ENCODE measurements at regions not wholly inside any gene's neighbourhood (a gene's known extent, or its start where the extent isn't known, plus 50 kb on each side); places are given as distances from the start of the nearest gene placed in this dataset.

DNA sequence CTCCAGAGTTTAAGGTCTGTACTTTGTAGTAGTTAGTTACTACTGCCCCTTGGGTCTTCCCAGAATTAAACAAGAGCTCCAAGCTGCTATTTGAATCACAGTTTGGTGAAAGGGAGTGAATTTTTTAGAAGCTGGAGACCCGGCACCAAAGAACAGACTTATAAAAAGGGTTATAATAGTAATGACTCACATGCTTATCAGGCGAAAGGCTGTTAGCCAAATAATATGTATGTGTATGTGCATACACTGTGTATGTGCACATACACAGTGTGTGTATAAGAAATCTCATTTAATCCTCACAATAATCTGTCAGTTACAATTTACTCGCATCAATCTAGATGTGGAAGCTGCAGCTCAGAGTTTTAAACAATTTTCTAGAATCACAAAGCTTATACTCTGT is 59.5 kb upstream of the ITGA1 start:
- Histone ChIP-seq H3K4me3 (ENCODE audit: low read depth in 1 of 2, low read length in 2 of 2) (no peak overlapping the region), H3K9ac (ENCODE audit: low read length) (no peak overlapping the region), H3K27ac (ENCODE audit: low read depth, low read length) (no peak overlapping the region), H3K4me1 (ENCODE audit: insufficient read depth, low read length) (peaks cover 36% of the 10 kb centered on the region), H3K9me3 (ENCODE audit: low read length) (no peaks in the 10 kb centered on the region), H3K27me3 (ENCODE audit: control insufficient read depth in 1 of 2, insufficient read depth in 2 of 2, low read length in 2 of 2) (no peaks in the 10 kb centered on the region), H3K36me3 (ENCODE audit: insufficient read depth, low read length) (no peaks in the 10 kb centered on the region)

DNA sequence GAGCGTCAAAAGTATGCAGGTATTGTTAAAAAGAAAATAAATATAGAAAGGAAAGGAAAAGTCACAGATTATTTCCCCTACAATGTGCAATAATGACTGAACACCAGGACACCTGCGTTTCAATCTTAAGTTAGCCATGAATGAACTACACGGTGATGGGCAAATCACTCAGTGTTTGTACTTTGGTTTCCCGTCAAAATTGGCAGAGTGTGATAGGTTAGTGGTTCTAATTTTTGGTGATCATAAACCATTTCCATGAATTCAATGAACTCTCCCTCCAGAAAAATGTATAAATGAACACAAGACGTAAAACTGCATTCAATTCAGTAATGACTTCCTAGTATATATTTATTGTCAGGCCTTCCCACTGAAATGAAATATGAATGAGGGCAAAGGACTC is 59.0 kb upstream of the ITGA1 start:
- no peaks in the 10 kb centered on the region for H3K9me3 ChIP-seq (ENCODE audit: low read length)
- peaks cover 36% of the 10 kb centered on the region for H3K4me1 ChIP-seq (ENCODE audit: insufficient read depth, low read length)
- no peaks in the 10 kb centered on the region for H3K36me3 ChIP-seq (ENCODE audit: insufficient read depth, low read length)
- no peak overlapping the region for H3K9ac ChIP-seq (ENCODE audit: low read length)
- no peak overlapping the region for H3K4me3 ChIP-seq (ENCODE audit: low read depth in 1 of 2, low read length in 2 of 2)
- H3K27ac ChIP-seq (ENCODE audit: low read depth, low read length): no peak overlapping the region
- no peaks in the 10 kb centered on the region for H3K27me3 ChIP-seq (ENCODE audit: control insufficient read depth in 1 of 2, insufficient read depth in 2 of 2, low read length in 2 of 2)

DNA sequence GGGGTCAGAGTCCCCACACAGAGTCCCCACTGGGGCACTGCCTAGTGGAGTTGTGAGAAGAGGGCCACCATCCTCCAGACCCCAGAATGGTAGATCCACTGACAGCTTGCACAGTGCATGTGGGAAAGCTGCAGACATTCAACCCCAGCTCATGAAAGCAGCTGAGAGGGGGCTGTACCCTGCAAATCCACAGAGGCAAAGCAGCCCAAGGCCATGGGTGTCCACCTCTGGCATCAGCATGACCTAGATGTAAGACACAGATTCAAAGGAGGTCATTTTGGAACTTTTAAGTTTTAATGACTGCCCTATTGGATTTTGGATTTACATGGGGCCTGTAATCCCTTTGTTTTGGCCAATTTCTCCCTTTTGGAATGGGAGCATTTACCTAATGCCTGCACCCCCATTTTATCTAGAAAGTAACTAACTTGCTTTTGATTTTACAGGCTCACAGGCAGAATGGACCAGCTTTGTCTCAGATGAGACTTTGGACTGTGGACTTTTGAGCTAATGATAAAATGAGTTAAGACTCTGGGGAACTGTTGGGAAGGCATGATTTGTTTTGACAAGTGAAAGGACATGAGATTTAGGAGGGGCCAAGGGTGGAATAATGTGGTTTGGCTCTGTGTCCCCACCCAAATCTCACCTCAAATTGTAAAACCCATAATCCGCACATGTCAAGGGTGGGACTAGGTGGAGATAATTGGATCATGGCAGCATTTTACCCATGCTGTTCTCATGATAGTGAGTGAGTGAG is 56.3 kb upstream of the ITGA1 start:
- H3K9me3 ChIP-seq (ENCODE audit: low read length): no peaks in the 10 kb centered on the region
- no peak overlapping the region for H3K9ac ChIP-seq (ENCODE audit: low read length)
- no peak overlapping the region for H3K27ac ChIP-seq (ENCODE audit: low read depth, low read length)
- peaks cover 16% of the 10 kb centered on the region for H3K4me1 ChIP-seq (ENCODE audit: insufficient read depth, low read length)
- H3K4me3 ChIP-seq (ENCODE audit: low read depth in 1 of 2, low read length in 2 of 2): no peak overlapping the region
- H3K27me3 ChIP-seq (ENCODE audit: control insufficient read depth in 1 of 2, insufficient read depth in 2 of 2, low read length in 2 of 2): no peaks in the 10 kb centered on the region
- no peaks in the 10 kb centered on the region for H3K36me3 ChIP-seq (ENCODE audit: insufficient read depth, low read length)

DNA sequence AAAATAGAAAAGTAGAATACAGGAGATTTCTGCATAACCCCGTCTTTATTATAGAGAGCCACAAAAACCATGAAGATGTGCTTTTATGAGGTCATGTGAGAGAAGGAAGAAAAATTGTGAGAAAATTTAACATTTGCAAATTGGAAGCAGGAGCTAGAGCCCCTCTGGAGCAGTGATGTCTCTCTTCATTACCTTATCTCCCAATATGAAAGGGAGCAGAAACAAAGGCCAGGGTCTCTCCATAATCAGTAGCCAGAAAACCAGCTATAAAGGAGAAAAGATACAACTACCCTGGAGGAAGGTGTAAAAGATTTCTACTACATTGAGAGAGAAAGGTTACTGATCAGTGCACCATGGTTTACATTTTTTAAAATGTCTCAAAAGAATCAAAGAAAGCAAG is 53.2 kb upstream of the ITGA1 start:
- Histone ChIP-seq H3K4me3 (ENCODE audit: low read depth in 1 of 2, low read length in 2 of 2) (no peak overlapping the region), H3K9me3 (ENCODE audit: low read length) (no peaks in the 10 kb centered on the region), H3K9ac (ENCODE audit: low read length) (no peak overlapping the region), H3K36me3 (ENCODE audit: insufficient read depth, low read length) (no peaks in the 10 kb centered on the region), H3K27ac (ENCODE audit: low read depth, low read length) (no peak overlapping the region), H3K4me1 (ENCODE audit: insufficient read depth, low read length) (no peaks in the 10 kb centered on the region), H3K27me3 (ENCODE audit: control insufficient read depth in 1 of 2, insufficient read depth in 2 of 2, low read length in 2 of 2) (no peaks in the 10 kb centered on the region)

DNA sequence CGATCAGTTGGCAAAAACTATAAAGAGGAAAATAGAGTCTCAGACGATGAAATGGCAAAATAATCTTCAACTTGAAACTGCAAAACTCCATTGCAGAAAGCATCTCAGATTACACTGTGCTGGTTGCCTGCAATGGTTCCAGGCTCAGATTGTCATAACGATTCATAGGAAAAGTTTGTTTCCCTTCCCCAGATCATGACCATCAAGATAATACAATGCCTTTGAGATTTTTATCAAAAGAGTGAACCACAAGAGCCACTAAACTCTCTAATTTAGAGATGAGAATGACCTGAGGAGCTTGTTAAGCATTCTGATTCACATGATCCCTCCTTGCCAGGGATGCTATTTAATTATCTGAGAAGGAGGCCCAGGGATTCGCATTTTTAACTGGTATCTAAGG is 52.6 kb upstream of the ITGA1 start:
- no peak overlapping the region for H3K4me3 ChIP-seq (ENCODE audit: low read depth in 1 of 2, low read length in 2 of 2)
- H3K9me3 ChIP-seq (ENCODE audit: low read length): no peaks in the 10 kb centered on the region
- H3K27me3 ChIP-seq (ENCODE audit: control insufficient read depth in 1 of 2, insufficient read depth in 2 of 2, low read length in 2 of 2): no peaks in the 10 kb centered on the region
- H3K36me3 ChIP-seq (ENCODE audit: insufficient read depth, low read length): no peaks in the 10 kb centered on the region
- no peak overlapping the region for H3K9ac ChIP-seq (ENCODE audit: low read length)
- no peak overlapping the region for H3K27ac ChIP-seq (ENCODE audit: low read depth, low read length)
- no peaks in the 10 kb centered on the region for H3K4me1 ChIP-seq (ENCODE audit: insufficient read depth, low read length)
